ENCODE measurements at regions not wholly inside any gene's neighbourhood (a gene's known extent, or its start where the extent isn't known, plus 50 kb on each side); places are given as distances from the start of the nearest gene placed in this dataset.

GRCh38 chr3:59210260-59210659 lies 160.4 kb upstream of the CFAP20DC start:
- TF ChIP-seq CTCF (conservative IDR thresholded peaks at IDR 0.05; ENCODE audit: low read depth in 2 of 2), result no peak
- no peak for TF ChIP-seq EZH2 (IDR thresholded peaks at IDR 0.05; ENCODE audit: low read depth, unreplicated experiment)
